ENCODE measurements at regions not wholly inside any gene's neighbourhood (a gene's known extent, or its start where the extent isn't known, plus 50 kb on each side); places are given as distances from the start of the nearest gene placed in this dataset.

DNA sequence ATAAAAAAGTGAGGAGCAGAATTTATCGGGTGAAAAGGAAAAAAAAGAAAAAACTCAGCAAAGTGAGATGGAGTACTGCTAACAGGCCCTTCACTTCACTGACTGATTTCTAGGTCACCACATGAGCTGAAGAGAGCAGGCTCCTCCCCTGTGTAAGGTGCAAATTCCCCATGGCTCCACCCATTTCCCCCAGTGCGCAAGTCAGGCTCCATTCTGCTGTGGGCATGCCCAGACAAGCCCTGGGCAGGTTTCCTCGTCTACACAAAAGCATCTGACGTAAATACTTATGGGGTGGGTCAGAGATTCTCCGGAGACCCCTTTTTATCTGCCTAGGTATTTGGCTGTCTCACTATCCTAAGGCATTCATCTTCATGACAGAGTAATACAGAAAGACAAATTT lies 157.9 kb downstream of the MAGEB5 start:
- no peak for TF ChIP-seq EZH2phosphoT487 (conservative IDR thresholded peaks at IDR 0.05; ENCODE audit: low read length)
- TF ChIP-seq, protein P1, sequence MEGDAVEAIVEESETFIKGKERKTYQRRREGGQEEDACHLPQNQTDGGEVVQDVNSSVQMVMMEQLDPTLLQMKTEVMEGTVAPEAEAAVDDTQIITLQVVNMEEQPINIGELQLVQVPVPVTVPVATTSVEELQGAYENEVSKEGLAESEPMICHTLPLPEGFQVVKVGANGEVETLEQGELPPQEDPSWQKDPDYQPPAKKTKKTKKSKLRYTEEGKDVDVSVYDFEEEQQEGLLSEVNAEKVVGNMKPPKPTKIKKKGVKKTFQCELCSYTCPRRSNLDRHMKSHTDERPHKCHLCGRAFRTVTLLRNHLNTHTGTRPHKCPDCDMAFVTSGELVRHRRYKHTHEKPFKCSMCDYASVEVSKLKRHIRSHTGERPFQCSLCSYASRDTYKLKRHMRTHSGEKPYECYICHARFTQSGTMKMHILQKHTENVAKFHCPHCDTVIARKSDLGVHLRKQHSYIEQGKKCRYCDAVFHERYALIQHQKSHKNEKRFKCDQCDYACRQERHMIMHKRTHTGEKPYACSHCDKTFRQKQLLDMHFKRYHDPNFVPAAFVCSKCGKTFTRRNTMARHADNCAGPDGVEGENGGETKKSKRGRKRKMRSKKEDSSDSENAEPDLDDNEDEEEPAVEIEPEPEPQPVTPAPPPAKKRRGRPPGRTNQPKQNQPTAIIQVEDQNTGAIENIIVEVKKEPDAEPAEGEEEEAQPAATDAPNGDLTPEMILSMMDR (IDR thresholded peaks at IDR 0.05; ENCODE audit: insufficient read depth, low read length, poor library complexity, severe bottlenecking): no peak

All from SU-DHL-6 (cell line).